VCaP (cell line): ENCODE measurements at regions not wholly inside any gene's neighbourhood (a gene's known extent, or its start where the extent isn't known, plus 50 kb on each side); places are given as distances from the start of the nearest gene placed in this dataset.

Experiments
- H3K27ac ChIP-seq: fragments of 450-650 bp; 2 replicates; pipeline ENCODE4 v1.5.1; 2017
- CTCF ChIP-seq: fragments of 450-650 bp; conservative IDR thresholded peaks from 2 replicates; pipeline ENCODE4 v1.5.1; 2017; ENCODE audit warnings: mild to moderate bottlenecking, moderate library complexity

GRCh38 chr3:87461443-87461842 is 185.1 kb upstream of the POU1F1 start:
- TF ChIP-seq CTCF: no peak
- no peak overlapping the region for H3K27ac ChIP-seq

GRCh38 chr3:87461036-87461435 is 184.7 kb upstream of the POU1F1 start:
- no peak overlapping the region for H3K27ac ChIP-seq
- TF ChIP-seq CTCF: no peak

DNA sequence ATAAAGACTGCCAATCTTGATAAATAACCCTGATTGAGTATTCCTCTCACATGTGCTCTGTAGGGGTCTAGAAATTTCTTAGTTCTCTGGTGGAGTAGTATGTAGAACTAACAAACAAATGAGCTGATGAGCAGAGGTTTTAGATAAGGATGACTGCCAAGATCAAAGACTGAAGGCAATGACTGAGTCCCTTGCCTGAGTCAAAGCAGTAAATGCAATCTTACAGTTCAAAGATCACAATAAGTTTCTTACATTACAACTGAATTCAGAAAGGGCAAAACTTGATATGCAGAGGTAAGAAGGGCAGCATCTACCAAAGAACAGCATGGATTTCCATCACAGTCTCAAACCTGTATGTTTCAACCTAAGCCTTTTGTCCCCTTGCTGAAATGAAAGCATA is 172.2 kb upstream of the POU1F1 start:
- no peak for TF ChIP-seq CTCF
- no peak overlapping the region for H3K27ac ChIP-seq

DNA sequence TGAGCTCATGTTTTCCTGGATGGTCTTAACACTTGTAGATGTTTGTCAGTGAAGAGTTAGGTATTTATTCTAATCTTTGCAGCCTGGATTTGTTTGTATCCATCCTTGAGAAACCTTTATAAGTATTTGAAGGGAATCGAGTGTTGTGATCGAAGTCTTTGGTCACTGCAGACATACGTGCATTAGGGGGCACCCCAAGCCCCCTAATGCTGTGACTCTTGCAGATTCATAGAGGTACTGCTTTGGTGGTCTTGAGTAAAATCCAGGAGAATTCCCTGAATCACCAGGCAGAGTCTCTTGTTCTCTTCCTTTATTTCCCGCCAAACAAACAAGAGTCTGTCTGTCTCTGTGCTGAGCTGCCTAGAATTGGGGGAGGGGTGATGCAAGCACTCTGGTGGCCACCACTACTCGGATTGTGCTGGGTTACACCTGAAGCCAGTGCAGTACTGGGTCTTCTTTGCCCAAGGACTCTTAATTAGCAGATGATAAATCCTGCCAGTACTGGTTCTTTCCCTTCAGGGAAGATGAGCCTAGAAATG is 170.5 kb upstream of the POU1F1 start:
- H3K27ac ChIP-seq: no peak overlapping the region
- no peak for TF ChIP-seq CTCF

GRCh38 chr3:87442470-87442869 is 166.1 kb upstream of the POU1F1 start:
- no peak overlapping the region for H3K27ac ChIP-seq
- TF ChIP-seq CTCF: no peak

GRCh38 chr3:87437765-87438164 is 161.4 kb upstream of the POU1F1 start:
- H3K27ac ChIP-seq: no peak overlapping the region
- TF ChIP-seq CTCF: no peak

DNA sequence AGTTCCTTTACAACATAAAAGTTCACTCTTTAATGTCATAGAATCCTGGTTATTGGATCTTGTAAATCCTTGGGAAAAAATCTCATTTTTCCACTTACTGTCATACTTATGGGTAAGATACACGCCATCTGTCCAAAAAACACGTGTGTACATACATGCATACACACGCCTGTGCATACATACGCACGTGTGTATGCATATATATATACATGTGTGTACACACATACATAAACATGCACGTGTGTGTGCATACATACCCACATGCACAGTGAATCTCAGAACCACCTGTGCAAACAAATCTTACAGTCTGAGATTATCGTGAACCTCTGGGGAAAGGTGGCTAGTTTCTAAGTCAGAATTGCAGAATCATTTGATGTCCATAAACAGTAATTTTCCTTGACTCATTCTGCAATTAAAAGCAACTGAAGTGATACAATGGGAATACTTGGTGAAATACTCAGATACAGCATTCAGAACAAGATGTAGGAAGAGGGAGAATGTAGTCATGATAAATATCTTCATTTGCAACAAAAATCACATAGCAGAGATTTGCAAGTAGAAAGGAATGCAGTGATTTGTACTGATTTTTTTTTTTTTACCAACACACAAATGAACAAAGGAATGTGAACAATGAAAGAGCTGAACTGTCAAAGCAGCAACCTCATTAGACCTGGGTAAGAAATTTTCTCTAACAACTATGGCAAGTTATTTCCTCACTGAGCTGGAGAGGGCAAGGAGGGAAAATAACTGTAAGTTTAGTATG is 160.6 kb upstream of the POU1F1 start:
- H3K27ac ChIP-seq: no peak overlapping the region
- TF ChIP-seq CTCF: no peak
